SK-N-MC (cell line): ENCODE measurements at regions not wholly inside any gene's neighbourhood (a gene's known extent, or its start where the extent isn't known, plus 50 kb on each side); places are given as distances from the start of the nearest gene placed in this dataset.

Experiments used
- EZH2 ChIP-seq: fragments of 200-600 bp; sonication (generic); IDR thresholded peaks from one replicate; pipeline ENCODE4 v1.6.1; 2017; ENCODE audit warnings: antibody characterized with exemption
- POLR2AphosphoS5 ChIP-seq: IDR thresholded peaks from 2 replicates; pipeline ENCODE4 v1.6.1; 2012; ENCODE audit warnings: mild to moderate bottlenecking, low read depth, low read length, borderline replicate concordance

DNA sequence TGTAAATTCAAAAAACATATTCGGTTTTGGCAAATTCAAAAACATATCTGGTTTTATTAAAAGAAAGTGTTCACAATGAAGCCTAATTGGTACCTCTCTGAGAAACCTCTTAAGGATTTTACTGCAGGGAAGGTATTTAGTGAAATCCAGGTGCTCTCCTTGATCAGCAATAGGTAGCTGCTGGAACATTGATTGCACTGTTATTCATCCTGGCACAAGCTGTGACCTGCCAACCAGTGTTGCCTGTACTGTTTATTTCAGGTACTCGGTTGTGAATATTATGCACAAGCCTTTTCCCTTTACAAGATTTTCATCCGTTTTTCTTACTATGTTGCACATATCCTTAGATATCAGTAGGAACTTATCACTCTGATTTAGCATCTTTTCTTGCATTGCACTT, 155.8 kb upstream of the ZEB2 start:
- no peak for TF ChIP-seq EZH2
- no peak for TF ChIP-seq POLR2AphosphoS5
